Fibroblast of mammary gland (primary cell): ENCODE measurements at regions not wholly inside any gene's neighbourhood (a gene's known extent, or its start where the extent isn't known, plus 50 kb on each side); places are given as distances from the start of the nearest gene placed in this dataset.
"Not testable (repeated sequence)": the region's sequence is repeated elsewhere in the genome, so short reads cannot be mapped to it uniquely, and the experiment has no call there.

Experiments used
- DNase-seq: peaks from one replicate; pipeline ENCODE4 v3.0.0-alpha.2; 2010; ENCODE audit warnings: low read depth
- H3K4me3 ChIP-seq: 2 replicates; pipeline ENCODE4 v1.5.1; 2011; ENCODE audit warnings: low read depth, mild to moderate bottlenecking, low read length, moderate library complexity; ENCODE audit not compliant: control insufficient read depth
- CTCF ChIP-seq: conservative IDR thresholded peaks from 2 replicates; pipeline ENCODE4 v1.5.1; 2011; ENCODE audit warnings: low read depth, low read length, inconsistent platforms; ENCODE audit not compliant: control insufficient read depth, insufficient read depth

- no peak overlapping the region for H3K4me3 ChIP-seq
- no peak for TF ChIP-seq CTCF
- no peak for DNase-seq
These were observed 156.1 kb upstream of the TRIB2 start for GRCh38 chr2:12560618-12561017.

- no peak for TF ChIP-seq CTCF
- H3K4me3 ChIP-seq: no peak overlapping the region
- no peak for DNase-seq
These were observed 149.3 kb upstream of the TRIB2 start for GRCh38 chr2:12567411-12567810.

DNA sequence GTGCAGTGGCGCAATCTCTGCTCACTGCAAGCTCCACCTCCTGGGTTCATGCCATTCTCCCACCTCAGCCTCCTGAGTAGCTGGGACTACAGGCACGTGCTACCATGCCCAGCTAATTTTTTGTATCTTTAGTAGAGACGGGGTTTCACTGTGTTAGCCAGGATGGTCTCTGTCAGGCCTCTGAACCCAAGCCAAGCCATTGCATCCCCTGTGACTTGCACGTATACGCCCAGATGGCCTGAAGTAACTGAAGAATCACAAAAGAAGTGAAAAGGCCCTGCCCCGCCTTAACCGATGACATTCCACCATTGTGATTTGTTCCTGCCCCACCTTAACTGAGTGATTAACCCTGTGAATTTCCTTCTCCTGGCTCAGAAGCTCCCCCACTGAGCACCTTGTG is 147.2 kb upstream of the TRIB2 start:
- H3K4me3 ChIP-seq, DNase-seq: not testable (repeated sequence)

DNA sequence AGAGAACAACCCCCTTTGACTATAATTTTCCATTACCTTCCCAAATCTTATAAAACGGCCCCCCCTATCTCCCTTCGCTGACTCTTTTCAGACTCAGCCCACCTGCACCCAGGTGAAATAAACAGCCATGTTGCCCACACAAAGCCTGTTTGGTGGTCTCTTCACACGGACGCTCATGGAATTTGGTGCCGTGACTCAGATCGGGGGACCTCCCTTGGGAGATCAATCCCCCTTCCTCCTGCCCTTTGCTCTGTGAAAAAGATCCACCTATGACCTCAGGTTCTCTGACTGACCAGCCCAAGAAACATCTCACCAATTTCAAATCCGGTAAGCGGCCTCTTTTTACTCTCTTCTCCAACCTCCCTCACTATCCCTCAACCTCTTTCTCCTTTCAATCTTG is 146.8 kb upstream of the TRIB2 start:
- DNase-seq, H3K4me3 ChIP-seq: not testable (repeated sequence)

GRCh38 chr2:12577091-12577490 is 139.6 kb upstream of the TRIB2 start:
- TF ChIP-seq CTCF: no peak
- no peak for DNase-seq
- no peak overlapping the region for H3K4me3 ChIP-seq

GRCh38 chr2:12577567-12578253 is 139.0 kb upstream of the TRIB2 start:
- H3K4me3 ChIP-seq: no peak overlapping the region
- DNase-seq: no peak
- TF ChIP-seq CTCF: no peak

DNA sequence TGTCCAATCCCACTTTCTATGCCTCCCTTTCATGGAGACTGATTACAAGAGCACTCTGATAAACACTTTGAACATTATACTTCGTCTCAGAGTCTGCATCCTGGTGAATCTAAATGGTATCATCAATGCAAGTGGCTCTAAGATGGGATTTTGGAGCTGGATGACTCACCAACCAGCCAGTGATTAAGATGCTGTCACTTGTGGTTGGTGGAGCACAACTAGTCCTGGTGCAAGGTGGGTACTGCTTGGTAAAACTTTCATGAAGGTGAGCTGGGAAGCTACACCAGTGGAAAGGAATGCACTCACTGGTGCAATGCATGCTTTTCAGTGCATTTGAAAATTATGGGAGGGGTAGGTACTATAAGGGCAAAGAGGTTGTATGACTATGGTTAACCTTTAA is 137.7 kb upstream of the TRIB2 start:
- H3K4me3 ChIP-seq: no peak overlapping the region
- no peak for DNase-seq
- no peak for TF ChIP-seq CTCF

GRCh38 chr2:12584338-12584737 is 132.4 kb upstream of the TRIB2 start:
- peak; percentile 31 for DNase-seq
- no peak for TF ChIP-seq CTCF
- no peak overlapping the region for H3K4me3 ChIP-seq
